Type B pancreatic cell (in vitro differentiated cells): ENCODE measurements at regions not wholly inside any gene's neighbourhood (a gene's known extent, or its start where the extent isn't known, plus 50 kb on each side); places are given as distances from the start of the nearest gene placed in this dataset.

Source experiments
- DNase-seq: peaks from one replicate; pipeline ENCODE4 v3.0.0; 2021; ENCODE audit warnings: mixed read lengths; ENCODE audit not compliant: unreplicated experiment; ENCODE audit errors: extremely low spot score
- H3K27ac Mint-ChIP-seq: 2 replicates; pipeline ENCODE4 v1.8.0; 2021; ENCODE audit warnings: mild to moderate bottlenecking, mixed read lengths
- H3K27me3 Mint-ChIP-seq: 2 replicates; pipeline ENCODE4 v1.8.0; 2021; ENCODE audit warnings: mixed read lengths
- H3K36me3 Mint-ChIP-seq: 2 replicates; pipeline ENCODE4 v1.8.0; 2021; ENCODE audit warnings: mixed read lengths
- H3K4me1 Mint-ChIP-seq: one replicate; pipeline ENCODE4 v1.8.0; 2021; ENCODE audit warnings: mixed read lengths; ENCODE audit not compliant: unreplicated experiment
- H3K4me3 Mint-ChIP-seq: 2 replicates; pipeline ENCODE4 v1.8.0; 2021; ENCODE audit warnings: mild to moderate bottlenecking, mixed read lengths
- H3K9me3 Mint-ChIP-seq: 2 replicates; pipeline ENCODE4 v1.8.0; 2021; ENCODE audit warnings: mixed read lengths
- CTCF ChIP-seq: fragments of 200-600 bp; sonication (generic); conservative IDR thresholded peaks from 2 replicates; pipeline ENCODE4 v1.5.0; 2021; ENCODE audit warnings: antibody characterized with exemption, mild to moderate bottlenecking

- Mint-ChIP-seq H3K4me3 (no peak overlapping the region), H3K27ac (peak overlapping the region; percentile 2), H3K9me3 (no peaks in the 10 kb centered on the region), H3K4me1 (no peaks in the 10 kb centered on the region), H3K36me3 (no peaks in the 10 kb centered on the region), H3K27me3 (peaks cover 24% of the 10 kb centered on the region)
- TF ChIP-seq CTCF: no peak
- DNase-seq: no peak
These were observed 78.8 kb upstream of the CDYL2 start for GRCh38 chr16:80883159-80883642.

- H3K4me1 Mint-ChIP-seq: no peaks in the 10 kb centered on the region
These were observed 71.2 kb upstream of the CDYL2 start for GRCh38 chr16:80875616-80876015.

GRCh38 chr16:80874925-80875324 is 70.5 kb upstream of the CDYL2 start:
- no peaks in the 10 kb centered on the region for H3K9me3 Mint-ChIP-seq
- DNase-seq: no peak
- no peaks in the 10 kb centered on the region for H3K36me3 Mint-ChIP-seq
- no peaks in the 10 kb centered on the region for H3K4me1 Mint-ChIP-seq
- TF ChIP-seq CTCF: no peak
- H3K27me3 Mint-ChIP-seq: peaks cover 25% of the 10 kb centered on the region
- no peak overlapping the region for H3K4me3 Mint-ChIP-seq
- H3K27ac Mint-ChIP-seq: no peak overlapping the region

More at GRCh38 chr16:80875616-80876015, 71.2 kb upstream of the CDYL2 start:
- peaks cover 26% of the 10 kb centered on the region for H3K27me3 Mint-ChIP-seq
- H3K4me3 Mint-ChIP-seq: no peak overlapping the region
- DNase-seq: no peak
- no peaks in the 10 kb centered on the region for H3K9me3 Mint-ChIP-seq
- no peak overlapping the region for H3K27ac Mint-ChIP-seq
- no peaks in the 10 kb centered on the region for H3K36me3 Mint-ChIP-seq
- TF ChIP-seq CTCF: no peak

GRCh38 chr16:80862160-80862705 is 57.8 kb upstream of the CDYL2 start:
- peaks cover 3% of the 10 kb centered on the region for H3K4me1 Mint-ChIP-seq
- H3K27me3 Mint-ChIP-seq: peaks cover 3% of the 10 kb centered on the region
- no peak overlapping the region for H3K4me3 Mint-ChIP-seq
- no peaks in the 10 kb centered on the region for H3K9me3 Mint-ChIP-seq
- no peak overlapping the region for H3K27ac Mint-ChIP-seq
- no peak for TF ChIP-seq CTCF
- no peaks in the 10 kb centered on the region for H3K36me3 Mint-ChIP-seq
- no peak for DNase-seq
